ENCODE measurements at regions not wholly inside any gene's neighbourhood (a gene's known extent, or its start where the extent isn't known, plus 50 kb on each side); places are given as distances from the start of the nearest gene placed in this dataset.
"Not testable (repeated sequence)": the region's sequence is repeated elsewhere in the genome, so short reads cannot be mapped to it uniquely, and the experiment has no call there.

DNA sequence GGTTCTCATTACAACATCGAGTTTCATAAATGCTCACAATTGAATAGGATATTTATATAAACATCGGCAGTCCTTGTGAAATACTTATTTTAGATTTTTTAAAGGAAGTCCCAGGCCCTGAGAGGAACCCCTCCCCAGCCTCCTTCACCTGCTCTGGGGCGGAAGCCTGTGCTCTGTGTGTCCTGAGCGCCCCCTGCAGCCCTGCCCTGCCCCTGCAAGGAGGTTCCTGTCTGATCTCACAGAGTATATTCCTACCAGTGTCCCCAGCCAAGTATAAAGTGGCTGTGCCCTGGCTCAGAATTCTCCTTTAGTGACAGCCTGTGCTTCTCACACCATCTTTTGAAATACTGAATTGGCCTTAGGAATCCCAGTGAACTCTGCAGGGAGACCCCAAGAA, 659.5 kb downstream of the TMEM121 start (continued):
- no peak for TF ChIP-seq YY1 (IDR thresholded peaks at IDR 0.05)

DNA sequence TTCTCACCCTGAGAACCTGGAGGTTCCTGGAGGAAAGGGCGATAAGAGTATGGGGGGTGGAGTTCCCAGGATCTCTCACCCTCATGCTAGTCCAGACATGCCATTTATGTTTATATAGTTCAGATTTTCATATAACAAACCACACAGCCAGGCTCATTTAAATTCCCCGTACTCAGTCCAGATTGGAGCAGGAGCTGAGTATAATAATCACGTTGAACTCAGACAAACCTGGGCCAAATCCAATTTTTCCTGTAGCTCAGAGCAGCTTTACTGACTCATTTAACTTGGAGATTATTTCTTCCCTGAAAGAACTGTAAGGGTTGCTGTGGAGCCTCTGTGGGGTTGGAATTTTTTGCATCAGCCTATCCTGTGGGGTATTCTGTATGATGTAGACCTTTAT, 660.8 kb downstream of the TMEM121 start:
- no peaks in the 10 kb centered on the region for H3K4me1 ChIP-seq (ENCODE audit: control insufficient read depth in 4 of 4, insufficient read depth in 4 of 4, low read length in 3 of 4)
- 42% methylated on average over 3 of the region's 3 CpGs for WGBS
- TF ChIP-seq, protein P1, sequence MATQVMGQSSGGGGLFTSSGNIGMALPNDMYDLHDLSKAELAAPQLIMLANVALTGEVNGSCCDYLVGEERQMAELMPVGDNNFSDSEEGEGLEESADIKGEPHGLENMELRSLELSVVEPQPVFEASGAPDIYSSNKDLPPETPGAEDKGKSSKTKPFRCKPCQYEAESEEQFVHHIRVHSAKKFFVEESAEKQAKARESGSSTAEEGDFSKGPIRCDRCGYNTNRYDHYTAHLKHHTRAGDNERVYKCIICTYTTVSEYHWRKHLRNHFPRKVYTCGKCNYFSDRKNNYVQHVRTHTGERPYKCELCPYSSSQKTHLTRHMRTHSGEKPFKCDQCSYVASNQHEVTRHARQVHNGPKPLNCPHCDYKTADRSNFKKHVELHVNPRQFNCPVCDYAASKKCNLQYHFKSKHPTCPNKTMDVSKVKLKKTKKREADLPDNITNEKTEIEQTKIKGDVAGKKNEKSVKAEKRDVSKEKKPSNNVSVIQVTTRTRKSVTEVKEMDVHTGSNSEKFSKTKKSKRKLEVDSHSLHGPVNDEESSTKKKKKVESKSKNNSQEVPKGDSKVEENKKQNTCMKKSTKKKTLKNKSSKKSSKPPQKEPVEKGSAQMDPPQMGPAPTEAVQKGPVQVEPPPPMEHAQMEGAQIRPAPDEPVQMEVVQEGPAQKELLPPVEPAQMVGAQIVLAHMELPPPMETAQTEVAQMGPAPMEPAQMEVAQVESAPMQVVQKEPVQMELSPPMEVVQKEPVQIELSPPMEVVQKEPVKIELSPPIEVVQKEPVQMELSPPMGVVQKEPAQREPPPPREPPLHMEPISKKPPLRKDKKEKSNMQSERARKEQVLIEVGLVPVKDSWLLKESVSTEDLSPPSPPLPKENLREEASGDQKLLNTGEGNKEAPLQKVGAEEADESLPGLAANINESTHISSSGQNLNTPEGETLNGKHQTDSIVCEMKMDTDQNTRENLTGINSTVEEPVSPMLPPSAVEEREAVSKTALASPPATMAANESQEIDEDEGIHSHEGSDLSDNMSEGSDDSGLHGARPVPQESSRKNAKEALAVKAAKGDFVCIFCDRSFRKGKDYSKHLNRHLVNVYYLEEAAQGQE (IDR thresholded peaks at IDR 0.05), result no peak
- TF ChIP-seq, protein P2, sequence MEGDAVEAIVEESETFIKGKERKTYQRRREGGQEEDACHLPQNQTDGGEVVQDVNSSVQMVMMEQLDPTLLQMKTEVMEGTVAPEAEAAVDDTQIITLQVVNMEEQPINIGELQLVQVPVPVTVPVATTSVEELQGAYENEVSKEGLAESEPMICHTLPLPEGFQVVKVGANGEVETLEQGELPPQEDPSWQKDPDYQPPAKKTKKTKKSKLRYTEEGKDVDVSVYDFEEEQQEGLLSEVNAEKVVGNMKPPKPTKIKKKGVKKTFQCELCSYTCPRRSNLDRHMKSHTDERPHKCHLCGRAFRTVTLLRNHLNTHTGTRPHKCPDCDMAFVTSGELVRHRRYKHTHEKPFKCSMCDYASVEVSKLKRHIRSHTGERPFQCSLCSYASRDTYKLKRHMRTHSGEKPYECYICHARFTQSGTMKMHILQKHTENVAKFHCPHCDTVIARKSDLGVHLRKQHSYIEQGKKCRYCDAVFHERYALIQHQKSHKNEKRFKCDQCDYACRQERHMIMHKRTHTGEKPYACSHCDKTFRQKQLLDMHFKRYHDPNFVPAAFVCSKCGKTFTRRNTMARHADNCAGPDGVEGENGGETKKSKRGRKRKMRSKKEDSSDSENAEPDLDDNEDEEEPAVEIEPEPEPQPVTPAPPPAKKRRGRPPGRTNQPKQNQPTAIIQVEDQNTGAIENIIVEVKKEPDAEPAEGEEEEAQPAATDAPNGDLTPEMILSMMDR (IDR thresholded peaks at IDR 0.05; ENCODE audit: low read depth, low read length, missing input control), result no peak
- no peak for TF ChIP-seq YY1 (IDR thresholded peaks at IDR 0.05)
- TF ChIP-seq, protein P3, sequence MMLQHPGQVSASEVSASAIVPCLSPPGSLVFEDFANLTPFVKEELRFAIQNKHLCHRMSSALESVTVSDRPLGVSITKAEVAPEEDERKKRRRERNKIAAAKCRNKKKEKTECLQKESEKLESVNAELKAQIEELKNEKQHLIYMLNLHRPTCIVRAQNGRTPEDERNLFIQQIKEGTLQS (IDR thresholded peaks at IDR 0.05), result no peak
- no peak overlapping the region for H3K4me3 ChIP-seq (ENCODE audit: low read depth in 1 of 3, low read length in 3 of 3)
- no peaks in the 10 kb centered on the region for H3K9me3 ChIP-seq (ENCODE audit: control insufficient read depth in 4 of 4, low read length in 3 of 4)
- no peak overlapping the region for H3K27ac ChIP-seq (ENCODE audit: low read depth in 1 of 2, low read length in 2 of 2)
- H3K36me3 ChIP-seq (ENCODE audit: control insufficient read depth in 4 of 4, insufficient read depth in 3 of 4, low read depth in 1 of 4, low read length in 3 of 4), result no peaks in the 10 kb centered on the region
- DNase-seq (ENCODE audit: low spot score), result no peak
- peaks cover 0 to 3% (median 0%) of the 10 kb centered on the region in 4 donors for H3K27me3 ChIP-seq (ENCODE audit: control insufficient read depth in 4 of 4, insufficient read depth in 4 of 4, low read length in 3 of 4)
- no peak overlapping the region for H3K9ac ChIP-seq (ENCODE audit: low read depth in 1 of 2, low read length in 2 of 2)

DNA sequence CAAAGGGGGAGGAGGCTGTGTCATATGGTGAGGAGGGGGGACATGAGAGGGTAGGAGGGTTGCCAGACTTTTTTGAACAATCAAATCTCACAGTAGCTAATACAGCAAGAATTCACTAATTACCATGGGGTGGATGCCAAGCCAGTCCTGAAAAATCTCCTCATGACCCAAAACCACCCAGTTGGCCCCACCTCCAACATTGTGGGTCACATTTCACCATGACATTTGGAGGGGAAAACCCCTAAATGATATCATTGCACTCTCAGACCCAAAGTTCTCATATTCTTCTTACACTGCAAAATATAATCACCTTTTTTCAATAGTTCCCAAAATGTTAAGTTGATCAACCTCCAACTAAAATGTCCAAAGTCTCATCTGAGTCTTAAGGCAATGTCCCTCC, 666.3 kb downstream of the TMEM121 start:
- DNase-seq (ENCODE audit: low spot score); H3K4me3 ChIP-seq (ENCODE audit: low read depth in 1 of 3, low read length in 3 of 3); H3K27me3 ChIP-seq (ENCODE audit: control insufficient read depth in 4 of 4, insufficient read depth in 4 of 4, low read length in 3 of 4); H3K36me3 ChIP-seq (ENCODE audit: control insufficient read depth in 4 of 4, insufficient read depth in 3 of 4, low read depth in 1 of 4, low read length in 3 of 4); H3K4me1 ChIP-seq (ENCODE audit: control insufficient read depth in 4 of 4, insufficient read depth in 4 of 4, low read length in 3 of 4); H3K9ac ChIP-seq (ENCODE audit: low read depth in 1 of 2, low read length in 2 of 2); H3K9me3 ChIP-seq (ENCODE audit: control insufficient read depth in 4 of 4, low read length in 3 of 4); H3K27ac ChIP-seq (ENCODE audit: low read depth in 1 of 2, low read length in 2 of 2): not testable (repeated sequence)

DNA sequence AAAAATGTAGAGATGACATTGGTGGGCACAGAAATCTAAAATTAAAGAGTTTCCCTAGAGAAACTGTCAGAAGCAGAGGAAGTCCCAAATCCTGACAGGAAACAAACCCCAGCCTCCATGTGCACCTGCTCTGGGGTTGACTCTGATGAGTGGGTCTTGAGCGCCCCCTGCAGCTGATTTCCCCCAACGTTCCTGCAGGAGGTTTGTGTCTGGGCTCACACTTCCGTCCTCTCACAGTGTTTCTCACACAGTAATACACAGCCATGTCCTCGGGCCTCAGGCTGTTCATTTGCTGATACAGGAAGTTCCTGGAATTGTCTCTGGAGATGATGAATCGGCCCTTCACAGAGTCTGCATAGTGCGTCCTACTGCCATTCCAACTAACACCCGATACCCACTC, 670.1 kb downstream of the TMEM121 start:
- H3K9ac ChIP-seq (ENCODE audit: low read depth in 1 of 2, low read length in 2 of 2); DNase-seq (ENCODE audit: low spot score); H3K27me3 ChIP-seq (ENCODE audit: control insufficient read depth in 4 of 4, insufficient read depth in 4 of 4, low read length in 3 of 4); H3K9me3 ChIP-seq (ENCODE audit: control insufficient read depth in 4 of 4, low read length in 3 of 4); H3K27ac ChIP-seq (ENCODE audit: low read depth in 1 of 2, low read length in 2 of 2); H3K4me3 ChIP-seq (ENCODE audit: low read depth in 1 of 3, low read length in 3 of 3); H3K4me1 ChIP-seq (ENCODE audit: control insufficient read depth in 4 of 4, insufficient read depth in 4 of 4, low read length in 3 of 4); H3K36me3 ChIP-seq (ENCODE audit: control insufficient read depth in 4 of 4, insufficient read depth in 3 of 4, low read depth in 1 of 4, low read length in 3 of 4): not testable (repeated sequence)
- 44% methylated on average over 7 of the region's 7 CpGs for WGBS

DNA sequence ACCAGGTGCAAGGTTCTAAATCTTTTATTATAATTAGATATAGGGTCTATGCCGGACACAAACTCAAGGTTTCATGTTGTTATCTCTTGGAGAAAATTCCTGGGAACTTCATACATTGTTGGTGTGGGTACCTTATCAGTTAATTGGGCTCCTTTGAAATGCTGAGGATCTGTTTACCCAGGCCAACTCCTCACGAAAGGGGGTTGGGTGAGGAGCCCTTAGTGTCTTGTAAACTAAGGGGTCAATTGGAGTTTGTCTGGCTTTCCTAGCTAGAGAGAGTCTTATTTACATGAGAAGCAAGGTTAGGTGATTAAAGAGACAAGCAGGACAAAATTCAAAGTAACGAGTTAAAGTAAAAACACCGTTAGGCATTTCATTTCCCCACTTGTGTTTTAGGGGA, 670.9 kb downstream of the TMEM121 start:
- not testable (repeated sequence) for H3K36me3 ChIP-seq (ENCODE audit: control insufficient read depth in 4 of 4, insufficient read depth in 3 of 4, low read depth in 1 of 4, low read length in 3 of 4); H3K9me3 ChIP-seq (ENCODE audit: control insufficient read depth in 4 of 4, low read length in 3 of 4); DNase-seq (ENCODE audit: low spot score); H3K27ac ChIP-seq (ENCODE audit: low read depth in 1 of 2, low read length in 2 of 2); H3K27me3 ChIP-seq (ENCODE audit: control insufficient read depth in 4 of 4, insufficient read depth in 4 of 4, low read length in 3 of 4); H3K4me3 ChIP-seq (ENCODE audit: low read depth in 1 of 3, low read length in 3 of 3); H3K9ac ChIP-seq (ENCODE audit: low read depth in 1 of 2, low read length in 2 of 2); H3K4me1 ChIP-seq (ENCODE audit: control insufficient read depth in 4 of 4, insufficient read depth in 4 of 4, low read length in 3 of 4)
- WGBS, result 45% methylated on average over 4 of the region's 4 CpGs
